GM18517 (cell line): ENCODE measurements at regions not wholly inside any gene's neighbourhood (a gene's known extent, or its start where the extent isn't known, plus 50 kb on each side); places are given as distances from the start of the nearest gene placed in this dataset.

ENCODE experiments used
- ATAC-seq: cut with Tn5 transposase; IDR thresholded peaks from one replicate; pipeline ENCODE4 v1.9.1; 2021; ENCODE audit warnings: mild to moderate bottlenecking, moderate library complexity; ENCODE audit not compliant: unreplicated experiment

- ATAC-seq = no peak
These were observed 758.1 kb downstream of the MED13L start for GRCh38 chr12:115519359-115519758.

GRCh38 chr12:115517913-115518312, 759.6 kb downstream of the MED13L start:
- no peak for ATAC-seq

GRCh38 chr12:115511986-115512711, 765.3 kb downstream of the MED13L start:
- no peak for ATAC-seq

GRCh38 chr12:115511305-115511704, 766.2 kb downstream of the MED13L start:
- no peak for ATAC-seq

GRCh38 chr12:115508990-115509389, 768.5 kb downstream of the MED13L start:
- ATAC-seq = no peak

- no peak for ATAC-seq
These were observed 769.4 kb downstream of the MED13L start for GRCh38 chr12:115507951-115508722.

GRCh38 chr12:115507560-115507889, 770.0 kb downstream of the MED13L start:
- no peak for ATAC-seq

- no peak for ATAC-seq
These were observed 770.5 kb downstream of the MED13L start for GRCh38 chr12:115506822-115507559.

- ATAC-seq = no peak
These were observed 772.9 kb downstream of the MED13L start for GRCh38 chr12:115504306-115505290.

- no peak for ATAC-seq
These were observed 776.6 kb downstream of the MED13L start for GRCh38 chr12:115500872-115501271.

- ATAC-seq = no peak
These were observed 782.2 kb downstream of the MED13L start for GRCh38 chr12:115495300-115495699.

GRCh38 chr12:115492553-115492952, 784.9 kb downstream of the MED13L start:
- no peak for ATAC-seq

- ATAC-seq = no peak
These were observed 785.8 kb downstream of the MED13L start for GRCh38 chr12:115491511-115492250.

GRCh38 chr12:115489253-115489652, 788.2 kb downstream of the MED13L start:
- ATAC-seq = no peak

GRCh38 chr12:115485967-115486366, 791.5 kb downstream of the MED13L start:
- no peak for ATAC-seq

GRCh38 chr12:115485503-115485902, 792.0 kb downstream of the MED13L start:
- no peak for ATAC-seq

GRCh38 chr12:115482943-115483342, 794.5 kb downstream of the MED13L start:
- ATAC-seq = no peak

- ATAC-seq = no peak
These were observed 796.4 kb downstream of the MED13L start for GRCh38 chr12:115481141-115481540.

GRCh38 chr12:115478505-115478904, 794.5 kb upstream of the TBX3 start:
- ATAC-seq = no peak
